A673 (cell line): ENCODE measurements at regions not wholly inside any gene's neighbourhood (a gene's known extent, or its start where the extent isn't known, plus 50 kb on each side); places are given as distances from the start of the nearest gene placed in this dataset.

Experiments
- BruUV-seq: library from RNA; stranded (reverse); fragments of 400-500 nt; replicated peaks from 2 replicates; lab custom pipeline; 2021; lab: Mats Ljungman, UMichigan
- CTCF ChIA-PET: fragments of 300-600 bp; sonication (Branson Sonifier 250); formaldehyde crosslinking; loops from one replicate; lab custom pipeline; 2022; ENCODE audit warnings: antibody characterized with exemption; lab: Charles Lee
- POLR2A ChIA-PET: fragments of 300-600 bp; sonication (Branson Sonifier 250); formaldehyde crosslinking; loops from one replicate; lab custom pipeline; 2022; ENCODE audit warnings: antibody characterized with exemption; ENCODE audit not compliant: low non-redundant PET; lab: Charles Lee
- DNase-seq: peaks from one replicate; pipeline ENCODE4 v3.0.0-alpha.2; 2015; ENCODE audit warnings: low spot score
- H3K27ac ChIP-seq: fragments of 200-600 bp; sonication (generic); 2 replicates; pipeline ENCODE4 v1.5.1; 2016; ENCODE audit warnings: mixed run types, low read depth, mild to moderate bottlenecking, mixed read lengths, antibody characterized with exemption, low read length; ENCODE audit not compliant: poor library complexity, severe bottlenecking
- H3K27me3 ChIP-seq: fragments of 200-600 bp; sonication (generic); replicated peaks from 2 replicates; pipeline ENCODE4 v1.6.1; 2017; ENCODE audit warnings: mixed run types, low read depth, mild to moderate bottlenecking, mixed read lengths, antibody characterized with exemption, low read length; ENCODE audit not compliant: insufficient read depth, poor library complexity
- H3K36me3 ChIP-seq: fragments of 200-600 bp; sonication (generic); 2 replicates; pipeline ENCODE4 v1.6.1; 2016; ENCODE audit warnings: mixed run types, mild to moderate bottlenecking, mixed read lengths, antibody characterized with exemption, low read length; ENCODE audit not compliant: insufficient read depth, poor library complexity, severe bottlenecking
- H3K4me1 ChIP-seq: fragments of 200-600 bp; sonication (generic); 2 replicates; pipeline ENCODE4 v1.6.1; 2017; ENCODE audit warnings: mixed run types, mild to moderate bottlenecking, mixed read lengths, antibody characterized with exemption, low read length; ENCODE audit not compliant: insufficient read depth, poor library complexity, severe bottlenecking
- H3K4me3 ChIP-seq: fragments of 200-600 bp; sonication (generic); 2 replicates; pipeline ENCODE4 v1.5.1; 2016; ENCODE audit warnings: low read depth, mixed run types, mild to moderate bottlenecking, mixed read lengths, low read length; ENCODE audit not compliant: poor library complexity, severe bottlenecking
- H3K9me3 ChIP-seq: fragments of 200-600 bp; sonication (generic); 2 replicates; pipeline ENCODE4 v1.6.1; 2016; ENCODE audit warnings: mixed run types, low read depth, mild to moderate bottlenecking, mixed read lengths, antibody characterized with exemption, low read length; ENCODE audit not compliant: poor library complexity, severe bottlenecking
- EZH2 ChIP-seq: fragments of 200-600 bp; sonication (generic); IDR thresholded peaks from 2 replicates; pipeline ENCODE4 v1.6.1; 2017; ENCODE audit warnings: borderline replicate concordance, low read depth, mild to moderate bottlenecking, mixed read lengths, antibody characterized with exemption, low read length; ENCODE audit not compliant: poor library complexity, severe bottlenecking
- intact Hi-C: fragments of 100-400 bp; cut with micrococcal nuclease; formaldehyde crosslinking; loops from one replicate; pipeline ENCODE4 v1.10.0; 2022; ENCODE audit not compliant: unreplicated experiment
- TF ChIP-seq, protein P1 (sequence below): fragments of 300-800, 200-600 bp; sonication (generic); conservative IDR thresholded peaks from 2 replicates; pipeline ENCODE4 v1.5.1; 2017; ENCODE audit warnings: low read depth, mild to moderate bottlenecking, antibody characterized with exemption, low read length, moderate library complexity, mixed read lengths

DNA sequence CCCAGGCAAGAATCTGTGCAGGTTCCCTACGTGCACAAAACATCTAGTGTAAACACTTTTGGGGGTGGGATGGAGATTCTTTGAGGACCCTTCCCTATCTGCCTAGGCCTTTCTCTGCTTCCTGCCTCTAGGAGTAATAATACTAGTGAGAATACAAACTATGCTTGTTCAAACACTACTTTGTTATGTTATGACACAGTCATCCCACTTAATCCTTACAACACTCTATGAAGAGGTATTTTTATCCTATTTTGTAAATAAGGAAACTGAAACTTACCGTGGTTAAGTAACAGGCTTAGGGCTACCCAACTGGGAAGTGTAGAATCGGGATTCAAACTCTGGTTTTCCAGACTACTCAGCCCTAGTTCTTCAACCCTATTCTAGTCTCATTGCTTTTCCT is 96.5 kb downstream of the KCNA5 start:
- Histone ChIP-seq H3K4me3 (no peak overlapping the region), H3K9me3 (no peaks in the 10 kb centered on the region), H3K36me3 (no peaks in the 10 kb centered on the region), H3K27me3 (peaks cover 8% of the 10 kb centered on the region), H3K27ac (no peak overlapping the region), H3K4me1 (no peaks in the 10 kb centered on the region)
- BruUV-seq: no TSS peak
- POLR2A ChIA-PET: no interaction called here
- DNase-seq: no peak
- TF ChIP-seq EZH2: no peak
- TF ChIP-seq, protein P1, sequence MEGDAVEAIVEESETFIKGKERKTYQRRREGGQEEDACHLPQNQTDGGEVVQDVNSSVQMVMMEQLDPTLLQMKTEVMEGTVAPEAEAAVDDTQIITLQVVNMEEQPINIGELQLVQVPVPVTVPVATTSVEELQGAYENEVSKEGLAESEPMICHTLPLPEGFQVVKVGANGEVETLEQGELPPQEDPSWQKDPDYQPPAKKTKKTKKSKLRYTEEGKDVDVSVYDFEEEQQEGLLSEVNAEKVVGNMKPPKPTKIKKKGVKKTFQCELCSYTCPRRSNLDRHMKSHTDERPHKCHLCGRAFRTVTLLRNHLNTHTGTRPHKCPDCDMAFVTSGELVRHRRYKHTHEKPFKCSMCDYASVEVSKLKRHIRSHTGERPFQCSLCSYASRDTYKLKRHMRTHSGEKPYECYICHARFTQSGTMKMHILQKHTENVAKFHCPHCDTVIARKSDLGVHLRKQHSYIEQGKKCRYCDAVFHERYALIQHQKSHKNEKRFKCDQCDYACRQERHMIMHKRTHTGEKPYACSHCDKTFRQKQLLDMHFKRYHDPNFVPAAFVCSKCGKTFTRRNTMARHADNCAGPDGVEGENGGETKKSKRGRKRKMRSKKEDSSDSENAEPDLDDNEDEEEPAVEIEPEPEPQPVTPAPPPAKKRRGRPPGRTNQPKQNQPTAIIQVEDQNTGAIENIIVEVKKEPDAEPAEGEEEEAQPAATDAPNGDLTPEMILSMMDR: no peak
- intact Hi-C loops: no loop called here
- CTCF ChIA-PET: no interaction called here

DNA sequence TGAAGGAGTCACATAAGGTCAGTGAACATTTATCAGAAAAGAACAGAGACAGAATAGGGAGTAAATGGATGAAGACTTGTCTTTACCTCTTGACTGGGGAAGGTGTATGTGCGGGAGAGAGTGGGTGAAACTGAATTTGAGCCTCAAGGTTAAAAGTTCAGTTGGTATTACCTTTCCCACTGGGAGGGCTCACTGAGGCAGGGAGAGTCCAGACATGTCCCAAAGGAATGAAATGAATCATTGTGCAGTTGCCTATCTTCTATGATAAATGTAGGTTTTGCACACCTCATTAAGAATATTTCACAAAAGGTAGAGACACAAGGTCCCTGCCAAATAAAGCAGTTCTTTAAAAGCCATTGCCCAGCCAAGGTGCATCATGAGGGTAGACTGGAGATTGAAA is 105.2 kb downstream of the KCNA5 start:
- Histone ChIP-seq H3K27me3 (peaks cover 35% of the 10 kb centered on the region), H3K27ac (no peak overlapping the region), H3K9me3 (no peaks in the 10 kb centered on the region), H3K4me1 (no peaks in the 10 kb centered on the region), H3K4me3 (no peak overlapping the region), H3K36me3 (no peaks in the 10 kb centered on the region)
- no peak for TF ChIP-seq EZH2
- TF ChIP-seq, protein P1: no peak
- ChIA-PET CTCF (no interaction called here), POLR2A (no interaction called here)
- no TSS peak for BruUV-seq
- intact Hi-C loops: no loop called here
- DNase-seq: no peak

DNA sequence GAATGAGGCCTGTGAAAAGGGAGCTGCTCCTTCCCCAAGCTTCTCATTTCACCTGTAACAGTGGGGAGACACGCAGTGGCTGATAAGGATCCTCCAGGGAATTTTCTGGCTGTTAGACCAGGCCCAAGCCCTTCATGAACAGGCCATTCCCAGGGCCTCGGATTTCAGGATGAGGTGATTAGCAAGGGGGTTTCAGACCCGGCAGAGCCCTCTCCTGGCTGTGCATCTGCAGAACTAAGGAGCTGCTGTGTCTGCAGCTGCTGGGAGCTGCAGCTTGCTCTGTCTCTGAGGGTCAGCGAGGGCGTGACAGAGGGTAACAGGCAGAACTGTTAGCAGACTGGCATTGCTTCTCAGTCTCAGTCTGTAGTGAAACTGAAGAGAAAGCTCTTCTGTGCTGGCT is 110.4 kb downstream of the KCNA5 start:
- Histone ChIP-seq H3K4me1 (no peaks in the 10 kb centered on the region), H3K27ac (no peak overlapping the region)
- CTCF ChIA-PET: no interaction called here

More for the DNA sequence above, 110.4 kb downstream of the KCNA5 start:
- Histone ChIP-seq H3K27me3 (peaks cover 60% of the 10 kb centered on the region), H3K36me3 (no peaks in the 10 kb centered on the region), H3K9me3 (no peaks in the 10 kb centered on the region), H3K4me3 (no peak overlapping the region)
- intact Hi-C loops: no loop called here
- no peak for DNase-seq
- TF ChIP-seq, protein P1: no peak
- TF ChIP-seq EZH2: no peak
- no TSS peak for BruUV-seq
- POLR2A ChIA-PET: interaction anchor here (0.6 kb wide), 2 partner anchors 29 to 990 kb away, joined by 3 read pairs; no protein-coding TSS in a partner anchor
